ENCODE measurements at regions not wholly inside any gene's neighbourhood (a gene's known extent, or its start where the extent isn't known, plus 50 kb on each side); places are given as distances from the start of the nearest gene placed in this dataset.
"Not testable (repeated sequence)": the region's sequence is repeated elsewhere in the genome, so short reads cannot be mapped to it uniquely, and the experiment has no call there.

DNA sequence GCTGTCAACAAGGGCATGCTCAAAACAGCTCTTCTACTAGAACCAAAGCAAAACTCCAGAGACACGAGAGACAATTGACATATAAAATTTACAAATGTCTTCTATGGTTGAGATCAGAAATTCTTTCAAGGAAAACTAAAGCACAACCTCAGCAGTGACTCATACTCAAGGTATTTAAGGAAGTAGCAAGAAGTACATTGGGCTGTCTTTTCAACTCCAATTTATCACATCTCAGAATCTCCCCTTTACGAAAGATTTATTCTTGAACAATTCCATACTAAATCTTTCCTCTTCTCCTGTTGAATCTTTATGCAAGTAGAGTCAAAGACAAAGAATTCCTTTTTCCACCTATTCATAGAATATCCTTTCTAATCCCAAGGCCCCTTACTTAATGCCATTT lies 324.0 kb downstream of the IRS1 start:
- no peak for DNase-seq (ENCODE audit: low spot score)

DNA sequence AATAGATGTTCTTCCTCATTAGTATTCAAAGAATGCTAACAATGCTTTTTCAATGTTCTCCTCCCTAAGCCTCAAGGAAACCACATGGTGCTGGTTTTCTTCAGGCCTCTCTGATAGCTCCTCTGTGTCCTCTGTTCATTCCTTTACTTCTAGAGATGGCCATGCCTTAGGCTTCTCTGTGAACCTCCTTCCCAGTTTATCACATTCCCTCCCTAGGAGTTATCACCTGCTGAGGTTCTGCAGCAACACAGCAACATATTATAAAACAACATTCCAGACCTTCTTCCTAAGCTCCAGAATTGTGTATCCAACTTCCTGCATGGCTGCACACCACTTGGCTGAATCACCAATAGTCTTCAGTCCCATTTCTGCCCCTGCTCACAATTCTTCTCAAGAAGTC lies 325.5 kb downstream of the IRS1 start:
- DNase-seq (ENCODE audit: low spot score): no peak

DNA sequence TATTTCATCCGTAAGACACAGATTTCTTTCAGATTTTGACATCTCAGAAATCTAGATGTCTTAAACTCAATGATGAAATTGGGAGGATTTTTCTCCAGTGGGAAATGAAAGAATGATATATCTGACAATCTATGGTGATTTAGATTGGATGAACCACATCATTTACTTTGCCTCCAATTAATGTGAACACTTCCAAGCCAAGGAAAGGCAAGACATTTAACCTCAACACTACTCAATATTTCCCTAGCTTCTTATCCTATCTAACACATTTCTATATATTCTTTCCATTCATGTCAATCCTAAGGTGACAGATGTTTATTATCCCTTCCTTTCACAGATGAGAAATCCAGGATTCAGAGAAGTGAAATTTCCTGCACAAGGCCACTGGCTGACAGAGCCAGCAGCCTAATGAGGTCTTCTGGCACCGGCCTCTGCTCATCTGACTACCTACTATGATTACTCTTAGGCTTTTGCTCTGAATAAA lies 327.6 kb downstream of the IRS1 start:
- DNase-seq (ENCODE audit: low spot score): no peak

DNA sequence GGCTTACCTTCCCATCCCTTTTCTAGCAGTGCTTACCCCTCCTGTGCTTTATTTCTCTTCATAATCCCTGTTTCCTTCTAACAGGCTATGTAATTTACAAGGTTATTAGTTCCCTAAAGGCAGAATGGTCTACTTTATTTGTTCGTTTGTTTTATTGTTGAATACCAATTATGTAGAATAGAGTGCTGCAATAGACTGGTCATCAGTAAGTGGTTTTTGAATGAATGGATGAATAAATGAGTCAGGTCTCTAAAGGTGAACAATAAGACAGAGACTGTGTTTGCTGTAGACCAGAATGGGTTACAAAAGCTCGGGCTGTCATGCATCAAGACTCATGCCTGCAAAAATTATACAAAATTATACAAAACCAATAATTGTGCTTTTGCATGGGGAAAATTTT lies 332.0 kb downstream of the IRS1 start:
- no peak for DNase-seq (ENCODE audit: low spot score)

DNA sequence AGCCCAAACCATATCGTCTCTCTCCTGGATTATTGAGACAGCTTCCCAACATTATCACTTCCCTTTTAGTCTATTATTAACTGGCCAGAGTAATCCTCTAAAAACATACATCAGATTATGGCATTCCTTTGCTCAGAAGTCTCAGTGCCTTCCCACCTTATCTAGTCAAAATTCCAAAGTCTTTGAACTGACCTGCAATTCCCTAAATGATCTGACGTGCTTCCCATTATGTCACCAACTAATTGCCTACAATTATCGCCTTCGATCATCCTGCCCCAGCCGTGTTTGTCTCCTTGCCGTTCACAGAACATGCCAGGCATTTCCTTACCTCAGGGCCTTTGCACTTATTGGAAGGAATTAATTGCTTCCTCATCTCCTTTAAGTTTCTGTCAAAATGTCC lies 332.4 kb downstream of the IRS1 start:
- DNase-seq (ENCODE audit: low spot score): no peak

DNA sequence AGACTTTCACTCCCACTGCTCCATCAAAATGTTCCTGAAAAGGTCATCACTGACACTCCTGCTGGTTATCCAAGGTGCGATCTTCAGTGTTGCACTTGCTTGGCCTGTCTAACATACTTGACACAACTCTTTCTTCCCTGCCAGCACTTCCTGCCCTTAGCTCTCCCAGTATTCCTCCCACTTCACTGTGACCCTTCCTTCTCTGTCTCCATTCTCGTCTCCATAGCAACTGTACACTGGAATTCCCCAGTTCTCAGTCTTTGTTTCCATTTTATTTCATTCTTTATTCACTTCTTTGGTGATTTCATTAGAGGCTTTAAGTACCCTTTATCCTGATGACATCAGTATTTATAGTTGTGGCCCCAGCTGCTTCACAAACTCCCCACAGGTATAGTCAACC lies 333.0 kb downstream of the IRS1 start:
- no peak for DNase-seq (ENCODE audit: low spot score)

DNA sequence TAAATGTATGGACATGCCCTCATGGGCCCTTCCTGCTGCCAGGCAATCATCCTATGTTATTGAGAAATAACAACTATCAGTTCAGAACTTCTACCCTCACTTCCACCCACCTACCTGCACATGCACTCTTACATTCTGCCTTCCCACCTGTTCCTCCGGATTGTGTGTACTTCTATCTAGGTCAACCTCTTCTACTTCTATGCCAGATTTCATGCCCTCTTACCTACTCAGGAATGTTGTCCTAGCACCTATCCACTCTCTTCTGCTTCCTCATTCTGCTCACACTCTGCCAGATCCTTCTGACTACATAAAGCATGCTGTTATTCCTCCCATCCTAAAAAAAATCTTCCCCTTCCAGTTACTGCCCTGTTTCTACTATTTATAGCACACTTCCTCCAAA lies 333.5 kb downstream of the IRS1 start:
- no peak for DNase-seq (ENCODE audit: low spot score)

DNA sequence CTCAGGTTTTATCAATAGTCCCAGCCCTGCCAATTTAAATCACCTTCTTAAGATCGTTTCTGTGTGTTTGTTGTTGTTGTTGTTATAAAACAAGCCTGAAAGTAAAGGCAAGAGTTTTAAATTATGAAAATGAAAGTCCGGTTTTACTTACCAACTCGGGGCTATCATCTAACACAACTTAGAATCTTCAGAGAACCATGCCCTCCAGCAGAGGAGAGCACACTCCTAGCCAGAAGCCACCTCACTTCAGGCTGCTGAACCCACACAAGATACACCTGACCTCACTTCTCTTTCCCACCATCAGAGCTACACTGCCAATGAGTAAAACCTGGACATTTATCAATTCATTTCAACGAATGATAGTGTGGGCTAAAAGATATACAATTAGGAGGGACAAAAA lies 335.2 kb downstream of the IRS1 start:
- DNase-seq (ENCODE audit: low spot score): no peak

DNA sequence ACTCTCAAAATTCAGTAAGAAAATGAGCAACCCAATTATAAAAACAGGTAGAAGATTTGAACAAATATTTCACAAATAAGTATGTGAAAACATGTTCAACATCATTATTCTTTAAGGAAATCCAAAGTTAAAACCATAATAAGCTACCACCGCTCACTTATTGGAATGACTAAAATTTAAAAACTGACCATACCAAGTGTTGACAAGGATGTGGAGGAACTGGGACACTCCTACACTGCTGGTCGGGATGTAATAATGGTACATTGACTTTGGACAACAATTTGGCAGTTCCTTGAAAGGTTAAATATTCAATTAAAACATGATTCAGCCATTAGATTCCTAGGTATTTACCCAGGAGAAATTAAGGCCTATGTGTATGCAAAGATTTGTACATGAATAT lies 336.5 kb downstream of the IRS1 start:
- no peak for DNase-seq (ENCODE audit: low spot score)

DNA sequence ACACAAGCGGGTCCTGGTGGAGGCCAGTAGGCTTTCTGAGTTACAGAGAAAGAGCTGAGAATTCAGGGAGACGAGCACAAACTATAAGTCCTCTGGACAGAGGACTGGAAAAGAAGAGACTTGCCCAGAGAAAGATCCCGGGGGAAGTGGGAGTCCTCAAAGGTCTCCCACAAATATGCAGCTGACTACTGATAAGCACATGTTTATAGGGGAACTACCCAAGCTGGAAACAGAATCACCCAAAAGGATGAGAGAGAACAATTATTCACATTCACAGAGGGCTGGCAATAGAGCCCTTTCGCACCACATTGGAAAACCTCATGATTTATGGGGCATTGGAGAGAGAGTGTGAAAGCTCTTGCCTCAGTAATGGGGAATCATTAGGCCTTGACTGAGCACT lies 337.6 kb downstream of the IRS1 start:
- no peak for DNase-seq (ENCODE audit: low spot score)

DNA sequence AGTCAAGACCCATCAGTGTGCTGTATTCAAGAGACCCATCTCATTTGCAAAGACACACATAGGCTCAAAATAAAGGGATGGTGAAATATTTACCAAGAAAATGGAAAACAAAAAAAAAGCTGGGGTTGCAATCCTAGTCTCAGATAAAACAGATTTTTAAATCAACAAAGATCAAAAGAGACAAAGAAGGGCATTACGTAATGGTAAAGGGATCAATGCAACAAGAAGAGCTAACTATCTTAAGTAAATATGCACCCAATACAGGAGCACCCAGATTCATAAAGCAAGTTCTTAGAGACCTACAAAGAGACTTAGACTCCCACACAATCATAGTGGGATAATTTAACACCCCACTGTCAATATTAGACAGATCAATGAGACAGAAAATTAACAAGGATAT lies 343.5 kb downstream of the IRS1 start:
- not testable (repeated sequence) for DNase-seq (ENCODE audit: low spot score)

DNA sequence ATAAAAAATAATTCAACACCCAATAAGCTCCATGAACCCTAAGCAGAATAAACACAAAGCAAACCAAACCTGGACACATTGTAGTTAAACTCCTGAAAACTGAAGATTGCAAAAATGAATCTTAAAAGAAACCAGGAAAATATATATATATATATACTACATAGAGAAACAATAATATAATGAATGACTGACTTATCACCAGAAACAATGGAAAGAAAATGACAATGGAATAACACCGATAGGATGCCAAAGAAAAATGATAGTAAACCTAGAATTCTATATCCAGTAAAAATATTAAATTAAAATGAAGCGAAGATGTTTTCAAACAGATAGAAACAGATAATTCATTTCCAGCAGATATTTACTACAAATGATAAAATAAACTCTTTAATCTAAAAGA lies 346.9 kb downstream of the IRS1 start:
- DNase-seq (ENCODE audit: low spot score): no peak

DNA sequence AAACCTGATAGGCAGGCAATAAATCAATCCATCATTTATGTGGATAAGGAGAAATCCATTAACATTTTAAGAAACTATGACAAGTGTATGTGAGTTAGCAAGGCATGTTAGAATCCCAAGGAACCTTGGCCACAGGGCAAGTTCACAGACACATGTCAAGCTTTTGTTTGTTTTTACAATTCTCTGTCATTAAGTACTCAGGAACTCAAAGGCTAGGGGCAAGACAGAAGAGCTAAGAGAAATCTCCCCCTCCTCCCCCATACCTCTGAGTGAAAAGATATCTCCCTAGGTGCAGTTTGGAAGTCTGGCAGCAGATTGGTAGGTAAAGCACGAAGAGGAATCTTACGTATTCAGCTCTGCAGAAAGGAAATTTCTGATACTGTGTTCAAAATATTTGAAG lies 348.1 kb downstream of the IRS1 start:
- no peak for DNase-seq (ENCODE audit: low spot score)

DNA sequence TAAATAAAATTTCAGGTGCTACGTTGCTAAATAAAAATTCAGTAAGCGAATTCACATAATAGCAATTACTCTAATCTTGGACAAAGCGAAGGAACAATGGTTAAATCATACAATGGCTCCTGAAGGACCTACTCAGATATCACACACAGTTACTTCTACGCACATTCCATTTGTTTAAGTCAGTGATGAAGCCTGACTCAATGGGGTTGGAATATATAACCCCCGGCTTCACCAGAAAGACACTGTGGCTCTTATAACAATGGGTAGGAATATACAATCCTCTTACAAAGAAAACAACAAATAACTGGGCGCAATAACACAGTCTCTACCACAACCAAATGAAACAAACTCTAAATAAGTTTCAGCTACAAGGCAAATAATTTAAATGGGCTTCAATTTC lies 349.5 kb downstream of the IRS1 start:
- no peak for DNase-seq (ENCODE audit: low spot score)

DNA sequence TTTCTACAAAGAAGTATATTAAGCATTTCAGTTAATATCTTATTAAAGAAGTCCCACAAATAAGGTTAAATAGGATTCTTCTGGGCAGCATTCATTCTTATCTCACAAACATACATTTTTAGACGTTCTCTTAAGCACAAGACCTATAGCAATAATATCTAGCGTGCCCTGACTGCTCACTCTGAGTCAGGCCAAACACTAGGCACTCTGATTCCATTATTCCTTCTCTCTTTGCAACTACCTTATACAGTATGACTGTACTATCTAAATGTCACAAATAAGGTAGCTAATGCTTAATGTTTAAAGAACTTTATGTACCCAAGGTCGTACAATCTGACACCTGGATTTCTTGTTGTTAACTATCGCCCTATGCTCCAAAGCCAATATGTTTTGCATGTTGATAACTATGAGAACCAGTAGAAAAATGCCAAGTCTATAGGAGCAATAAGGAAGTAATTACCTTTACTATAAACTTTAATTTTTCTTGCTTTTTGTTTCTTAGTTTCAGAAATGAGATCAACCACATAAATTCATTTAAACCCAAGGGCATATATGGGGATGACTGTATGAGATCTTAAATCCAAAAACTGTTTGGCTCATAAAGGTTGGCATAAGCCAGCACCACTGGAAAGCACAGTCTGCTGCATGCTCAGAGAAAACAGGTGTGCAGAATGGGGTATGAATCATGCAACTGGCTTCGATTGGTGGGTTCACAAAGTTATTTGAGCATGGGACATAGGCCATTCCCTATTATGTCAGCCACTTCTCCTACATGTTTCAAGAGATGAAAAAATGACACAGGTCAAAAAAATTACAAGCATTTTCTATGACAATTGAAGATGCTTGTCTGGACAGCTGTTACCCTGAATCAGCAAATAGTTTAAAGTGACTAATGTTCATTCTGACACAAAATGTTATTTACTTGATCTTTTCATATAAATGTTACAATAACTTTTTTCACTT lies 352.0 kb downstream of the IRS1 start:
- DNase-seq (ENCODE audit: low spot score): no peak

DNA sequence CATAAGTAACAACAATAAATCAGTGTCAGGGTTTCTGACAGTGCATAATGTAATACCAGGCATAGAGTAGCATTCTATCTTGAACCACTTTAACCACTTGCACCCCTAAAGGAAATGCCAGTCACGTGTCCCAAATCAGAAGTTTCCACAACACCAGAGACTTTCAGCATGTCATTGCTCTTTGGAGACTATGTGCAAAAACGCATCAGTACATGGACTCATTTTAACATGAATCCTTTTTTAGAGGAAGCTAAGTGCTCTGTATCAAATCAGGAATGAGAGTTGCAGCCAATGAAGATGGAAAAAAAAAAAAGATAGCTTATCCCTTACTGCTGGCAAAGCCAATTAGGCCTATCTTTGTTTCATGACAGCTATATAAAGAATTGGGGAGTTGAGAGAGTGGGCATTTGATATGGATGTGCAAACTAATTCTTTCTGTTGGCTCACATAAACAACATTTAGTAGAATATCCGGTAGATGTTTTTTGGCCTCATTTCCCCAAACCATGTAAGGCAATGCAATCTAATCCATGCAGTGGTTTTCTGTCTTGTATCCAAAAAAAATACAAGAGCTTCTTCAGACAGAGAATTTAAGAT lies 353.1 kb downstream of the IRS1 start:
- DNase-seq (ENCODE audit: low spot score): no peak

DNA sequence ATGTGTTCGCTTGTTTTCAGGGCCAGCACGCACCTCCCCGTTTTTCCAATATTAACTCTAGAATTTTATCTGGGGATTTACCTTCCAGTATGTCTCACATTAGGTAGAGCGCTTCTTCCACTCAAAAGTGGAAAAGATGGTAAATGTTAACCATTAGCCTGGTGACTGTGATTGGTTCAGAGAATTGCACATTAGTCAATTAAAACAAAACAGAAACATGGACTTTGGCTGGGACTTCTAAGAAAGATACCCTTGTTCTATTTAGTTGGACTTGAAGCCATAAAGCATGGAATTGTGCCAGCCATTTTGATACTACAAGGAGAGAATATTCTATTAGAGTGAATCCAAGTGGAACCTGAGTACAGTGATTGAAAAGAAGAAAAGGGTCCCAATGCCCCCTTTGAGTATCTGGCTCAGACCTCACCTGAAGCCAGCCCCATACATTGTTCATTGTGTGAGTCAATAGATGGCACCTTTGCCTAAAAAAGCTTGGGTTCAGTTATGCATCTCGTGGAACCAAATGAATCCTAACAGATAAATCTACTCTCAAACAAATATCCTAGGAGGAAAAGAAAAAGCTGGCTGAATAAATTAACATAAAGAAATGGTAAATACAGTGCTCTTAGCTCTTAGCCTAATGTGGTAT lies 354.3 kb downstream of the IRS1 start:
- no peak for DNase-seq (ENCODE audit: low spot score)

DNA sequence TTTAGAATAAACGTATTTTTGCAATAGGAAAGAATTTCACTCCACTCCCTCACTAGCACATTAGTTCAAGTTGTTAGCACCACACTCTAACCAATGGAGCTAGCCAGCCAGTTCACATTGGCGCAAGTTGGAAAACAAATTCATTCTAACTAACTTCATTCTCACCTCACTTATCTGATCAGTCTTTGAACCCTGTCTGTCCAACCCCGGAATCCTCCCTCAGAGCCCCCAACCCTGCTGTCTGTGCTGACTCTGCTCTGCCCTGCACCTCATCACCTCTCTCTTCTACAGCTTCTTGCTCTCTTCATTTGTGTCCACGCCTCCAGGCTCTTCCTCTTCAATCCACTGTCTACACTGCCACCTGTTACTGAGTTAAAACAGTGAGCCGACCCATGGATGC lies 356.5 kb downstream of the IRS1 start:
- DNase-seq (ENCODE audit: low spot score): no peak

DNA sequence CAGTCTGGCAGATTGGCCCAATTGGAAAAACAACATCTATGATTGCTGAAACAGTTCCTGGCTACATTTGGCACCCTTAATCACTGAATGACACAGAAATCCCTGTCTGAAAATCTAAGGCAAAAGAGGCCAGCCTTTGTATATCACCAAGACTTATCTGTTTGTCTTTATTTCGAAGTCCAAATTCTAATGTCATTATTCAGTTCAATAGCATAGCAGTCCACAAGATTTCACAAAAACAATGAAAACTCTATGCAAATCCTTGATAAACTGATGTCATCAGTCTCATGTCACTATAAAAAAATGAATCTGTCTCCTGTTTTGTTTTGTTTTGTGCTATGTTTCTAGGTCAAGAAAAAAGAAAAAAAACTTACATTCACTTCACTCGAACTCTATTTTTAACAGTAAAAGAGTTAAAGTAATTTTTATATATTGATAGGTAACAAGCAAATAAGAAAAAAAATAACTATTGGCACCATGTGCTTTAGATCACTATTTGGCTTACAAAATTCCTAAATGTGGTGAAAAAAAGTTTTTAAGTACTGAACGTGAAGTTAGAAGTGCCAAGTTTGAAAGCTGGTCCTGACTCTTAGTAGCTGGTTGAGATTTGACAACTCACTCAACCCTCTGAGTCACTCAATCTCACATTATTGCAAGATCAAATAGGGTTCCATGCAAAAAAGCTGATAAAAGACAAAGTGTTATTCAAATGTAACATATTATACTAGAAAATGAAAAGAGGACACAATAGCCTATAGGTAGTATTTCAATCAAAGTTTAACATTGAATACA lies 359.3 kb downstream of the IRS1 start:
- no peak for DNase-seq (ENCODE audit: low spot score)

DNA sequence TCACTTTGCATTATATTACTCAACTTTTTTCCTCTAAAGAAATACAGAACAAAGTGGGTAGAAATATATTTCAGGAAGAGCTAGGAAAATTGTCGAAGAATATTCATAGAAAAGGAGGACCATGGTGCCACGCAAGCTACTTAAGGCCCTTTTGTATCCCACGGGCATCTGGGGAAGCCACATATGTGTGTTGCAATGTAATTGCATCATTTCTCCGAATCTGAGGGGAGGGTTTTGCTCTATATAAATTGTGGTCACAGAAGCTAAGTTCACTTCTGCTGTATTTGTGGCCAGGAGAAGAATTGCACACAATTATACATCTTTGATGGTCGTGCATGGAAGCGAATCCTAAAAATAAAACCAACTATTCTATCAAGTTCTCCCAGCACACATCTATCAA lies 360.3 kb downstream of the IRS1 start:
- DNase-seq (ENCODE audit: low spot score): no peak

DNA sequence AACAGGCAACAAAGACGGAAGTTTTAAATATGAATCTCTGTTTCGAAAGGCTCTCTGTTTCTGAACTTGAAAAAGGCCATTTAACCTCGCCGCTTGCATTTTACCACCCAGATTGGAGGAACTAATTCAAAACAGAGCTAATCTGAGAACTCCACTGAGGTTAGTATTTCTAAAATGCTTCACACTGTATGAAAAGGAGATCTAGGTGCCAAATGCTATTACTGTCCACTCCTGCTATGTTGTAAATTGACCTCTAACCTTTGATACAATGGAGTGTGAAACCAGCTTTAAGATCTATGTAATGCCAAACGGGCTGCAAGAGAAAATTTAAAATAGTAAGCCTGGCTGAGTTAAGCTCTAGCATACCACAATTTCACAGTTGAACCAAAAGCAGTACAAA lies 364.5 kb downstream of the IRS1 start:
- DNase-seq (ENCODE audit: low spot score): no peak

DNA sequence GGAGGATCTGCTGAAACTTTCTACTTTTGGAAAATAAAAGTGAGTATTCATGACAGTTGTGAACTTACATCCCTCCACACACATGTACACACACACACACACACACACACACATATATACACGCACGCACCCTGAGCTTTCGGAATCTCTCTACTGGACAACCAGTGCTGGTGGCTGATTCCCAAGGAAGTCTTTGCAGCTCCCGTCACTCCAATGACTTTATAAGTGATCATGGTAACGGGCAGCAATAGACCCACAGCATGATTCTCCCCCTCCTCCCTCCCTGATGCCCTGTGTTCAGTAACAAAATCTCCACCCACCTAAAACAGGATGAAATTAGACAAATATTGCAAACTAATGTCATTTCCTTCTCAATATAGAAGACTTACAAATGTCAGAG lies 364.9 kb downstream of the IRS1 start:
- no peak for DNase-seq (ENCODE audit: low spot score)

Data from hematopoietic multipotent progenitor cell treated with erythropoietin and hydrocortisone succinate and interleukin-3 and kit ligand, for 17 days (in vitro differentiated cells).